GM23338 (cell line): ENCODE measurements at regions not wholly inside any gene's neighbourhood (a gene's known extent, or its start where the extent isn't known, plus 50 kb on each side); places are given as distances from the start of the nearest gene placed in this dataset.

Source experiments
- CTCF ChIP-seq, 2 experiments: fragments of 200-600 bp in 1 of 2; sonication (generic) in 1 of 2; conservative IDR thresholded peaks; 2 replicates each; pipeline versions ENCODE4 v1.5.1 to v1.6.1; 2016 to 2017; ENCODE audit warnings: antibody characterized with exemption in 2 of 2, low read depth in 2 of 2, mild to moderate bottlenecking in 2 of 2, moderate library complexity in 1 of 2
- EZH2 ChIP-seq: fragments of 200-600 bp; sonication (generic); IDR thresholded peaks from one replicate; pipeline ENCODE4 v1.8.0; 2017; ENCODE audit warnings: antibody characterized with exemption, mild to moderate bottlenecking, low read depth; ENCODE audit not compliant: unreplicated experiment
- EZH2phosphoT487 ChIP-seq: fragments of 200-600 bp; sonication (generic); IDR thresholded peaks from one replicate; pipeline ENCODE4 v1.8.1; 2018; ENCODE audit warnings: antibody characterized with exemption; ENCODE audit not compliant: unreplicated experiment
- JUNB ChIP-seq: IDR thresholded peaks from one replicate; pipeline ENCODE4 v1.6.1; 2016; ENCODE audit warnings: antibody characterized with exemption; ENCODE audit not compliant: unreplicated experiment
- POLR2AphosphoS5 ChIP-seq: IDR thresholded peaks from 2 replicates; pipeline ENCODE4 v1.6.1; 2016; ENCODE audit warnings: antibody characterized with exemption, low read depth
- TF ChIP-seq, protein P1 (sequence below): IDR thresholded peaks from one replicate; pipeline ENCODE4 v1.6.1; 2018; ENCODE audit warnings: antibody characterized with exemption; ENCODE audit not compliant: unreplicated experiment

DNA sequence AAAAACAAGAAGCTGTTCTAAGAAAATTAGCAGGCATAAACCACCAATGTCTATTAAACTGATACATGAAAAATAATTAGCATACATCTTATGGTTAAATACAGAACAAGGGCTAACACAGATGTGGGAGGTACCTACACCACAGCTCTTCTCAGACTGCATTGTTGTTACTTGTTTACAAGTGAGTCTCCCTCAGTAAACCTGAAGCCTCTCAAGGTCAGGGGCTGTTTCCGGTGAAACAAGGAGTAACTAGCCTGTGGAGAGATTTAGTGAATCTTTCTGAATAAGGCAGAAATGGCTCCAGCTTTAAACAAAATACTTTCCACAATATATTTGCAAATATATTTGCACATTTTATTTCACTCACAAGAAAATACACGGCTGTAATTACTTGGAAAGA lies 244.0 kb downstream of the FIGN start:
- TF ChIP-seq CTCF (conservative IDR thresholded peaks at IDR 0.05; ENCODE audit: low read depth in 2 of 2) = no peak
- no peak for TF ChIP-seq EZH2phosphoT487
- no peak for TF ChIP-seq POLR2AphosphoS5
- no peak for TF ChIP-seq EZH2
- TF ChIP-seq, protein P1, sequence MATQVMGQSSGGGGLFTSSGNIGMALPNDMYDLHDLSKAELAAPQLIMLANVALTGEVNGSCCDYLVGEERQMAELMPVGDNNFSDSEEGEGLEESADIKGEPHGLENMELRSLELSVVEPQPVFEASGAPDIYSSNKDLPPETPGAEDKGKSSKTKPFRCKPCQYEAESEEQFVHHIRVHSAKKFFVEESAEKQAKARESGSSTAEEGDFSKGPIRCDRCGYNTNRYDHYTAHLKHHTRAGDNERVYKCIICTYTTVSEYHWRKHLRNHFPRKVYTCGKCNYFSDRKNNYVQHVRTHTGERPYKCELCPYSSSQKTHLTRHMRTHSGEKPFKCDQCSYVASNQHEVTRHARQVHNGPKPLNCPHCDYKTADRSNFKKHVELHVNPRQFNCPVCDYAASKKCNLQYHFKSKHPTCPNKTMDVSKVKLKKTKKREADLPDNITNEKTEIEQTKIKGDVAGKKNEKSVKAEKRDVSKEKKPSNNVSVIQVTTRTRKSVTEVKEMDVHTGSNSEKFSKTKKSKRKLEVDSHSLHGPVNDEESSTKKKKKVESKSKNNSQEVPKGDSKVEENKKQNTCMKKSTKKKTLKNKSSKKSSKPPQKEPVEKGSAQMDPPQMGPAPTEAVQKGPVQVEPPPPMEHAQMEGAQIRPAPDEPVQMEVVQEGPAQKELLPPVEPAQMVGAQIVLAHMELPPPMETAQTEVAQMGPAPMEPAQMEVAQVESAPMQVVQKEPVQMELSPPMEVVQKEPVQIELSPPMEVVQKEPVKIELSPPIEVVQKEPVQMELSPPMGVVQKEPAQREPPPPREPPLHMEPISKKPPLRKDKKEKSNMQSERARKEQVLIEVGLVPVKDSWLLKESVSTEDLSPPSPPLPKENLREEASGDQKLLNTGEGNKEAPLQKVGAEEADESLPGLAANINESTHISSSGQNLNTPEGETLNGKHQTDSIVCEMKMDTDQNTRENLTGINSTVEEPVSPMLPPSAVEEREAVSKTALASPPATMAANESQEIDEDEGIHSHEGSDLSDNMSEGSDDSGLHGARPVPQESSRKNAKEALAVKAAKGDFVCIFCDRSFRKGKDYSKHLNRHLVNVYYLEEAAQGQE = no peak
- no peak for TF ChIP-seq JUNB
